Stomach (tissue), 4 donors: ENCODE measurements at regions not wholly inside any gene's neighbourhood (a gene's known extent, or its start where the extent isn't known, plus 50 kb on each side); places are given as distances from the start of the nearest gene placed in this dataset.
"Not testable (repeated sequence)": the region's sequence is repeated elsewhere in the genome, so short reads cannot be mapped to it uniquely, and the experiment has no call there.

Experiments used
- CTCF ChIP-seq, 7 experiments: fragments of 450-650 bp in 4 of 7; fragments of 200-600 bp in 3 of 7; sonication (generic) in 3 of 7; IDR thresholded peaks; one replicate each; pipeline ENCODE4 v1.5.1; 2016 to 2019; ENCODE audit warnings: antibody characterized with exemption in 7 of 7, control low read depth in 2 of 7, mild to moderate bottlenecking in 1 of 7
- EP300 ChIP-seq: sonication (generic); formaldehyde crosslinking; IDR thresholded peaks from one replicate; pipeline ENCODE4 v1.6.1; 2017; ENCODE audit warnings: antibody characterized with exemption
- POLR2A ChIP-seq, 4 donors: fragments of 450-650 bp; IDR thresholded peaks; one replicate each; pipeline ENCODE4 v1.6.1; 2016; ENCODE audit warnings: antibody characterized with exemption in 4 of 4, control low read depth in 2 of 4, mild to moderate bottlenecking in 1 of 4, moderate library complexity in 1 of 4
- POLR2AphosphoS5 ChIP-seq, 3 donors: sonication (generic); formaldehyde crosslinking; IDR thresholded peaks; one replicate each; pipeline ENCODE4 v1.6.1; 2016; ENCODE audit warnings: antibody characterized with exemption in 3 of 3

- not testable (repeated sequence) for TF ChIP-seq CTCF (IDR thresholded peaks at IDR 0.05); POLR2AphosphoS5 (IDR thresholded peaks at IDR 0.05); POLR2A (IDR thresholded peaks at IDR 0.05); EP300
Measured at GRCh38 chr6:57723815-57724401, 406.5 kb downstream of the PRIM2 start.
